HCT116 (cell line): ENCODE measurements at regions not wholly inside any gene's neighbourhood (a gene's known extent, or its start where the extent isn't known, plus 50 kb on each side); places are given as distances from the start of the nearest gene placed in this dataset.

Experiments
- ZBTB33 ChIP-seq: IDR thresholded peaks from 2 replicates; pipeline ENCODE4 v1.6.1; 2011; ENCODE audit warnings: mild to moderate bottlenecking, low read length, moderate library complexity; ENCODE audit not compliant: insufficient replicate concordance; ENCODE audit errors: extremely low read depth
- TF ChIP-seq, protein P1 (sequence below), 3 experiments: fragments of 200-600 bp in 1 of 3; sonication (generic) in 1 of 3; IDR thresholded peaks in 2 of 3; conservative IDR thresholded peaks in 1 of 3; 2 replicates each; pipeline ENCODE4 v1.5.1; 2012 to 2017; ENCODE audit warnings: low read depth in 2 of 3, low read length in 2 of 3, antibody characterized with exemption in 1 of 3, borderline replicate concordance in 1 of 3, control low read depth in 1 of 3, mild to moderate bottlenecking in 1 of 3, mixed read lengths in 1 of 3, mixed run types in 1 of 3, moderate library complexity in 1 of 3; ENCODE audit not compliant: insufficient read depth in 1 of 3

GRCh38 chr2:14536976-14537375 is 95.5 kb upstream of the LRATD1 start:
- TF ChIP-seq, protein P1, sequence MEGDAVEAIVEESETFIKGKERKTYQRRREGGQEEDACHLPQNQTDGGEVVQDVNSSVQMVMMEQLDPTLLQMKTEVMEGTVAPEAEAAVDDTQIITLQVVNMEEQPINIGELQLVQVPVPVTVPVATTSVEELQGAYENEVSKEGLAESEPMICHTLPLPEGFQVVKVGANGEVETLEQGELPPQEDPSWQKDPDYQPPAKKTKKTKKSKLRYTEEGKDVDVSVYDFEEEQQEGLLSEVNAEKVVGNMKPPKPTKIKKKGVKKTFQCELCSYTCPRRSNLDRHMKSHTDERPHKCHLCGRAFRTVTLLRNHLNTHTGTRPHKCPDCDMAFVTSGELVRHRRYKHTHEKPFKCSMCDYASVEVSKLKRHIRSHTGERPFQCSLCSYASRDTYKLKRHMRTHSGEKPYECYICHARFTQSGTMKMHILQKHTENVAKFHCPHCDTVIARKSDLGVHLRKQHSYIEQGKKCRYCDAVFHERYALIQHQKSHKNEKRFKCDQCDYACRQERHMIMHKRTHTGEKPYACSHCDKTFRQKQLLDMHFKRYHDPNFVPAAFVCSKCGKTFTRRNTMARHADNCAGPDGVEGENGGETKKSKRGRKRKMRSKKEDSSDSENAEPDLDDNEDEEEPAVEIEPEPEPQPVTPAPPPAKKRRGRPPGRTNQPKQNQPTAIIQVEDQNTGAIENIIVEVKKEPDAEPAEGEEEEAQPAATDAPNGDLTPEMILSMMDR (IDR thresholded peaks at IDR 0.05 in 2 of 3, conservative IDR thresholded peaks at IDR 0.05 in 1 of 3; ENCODE audit: borderline replicate concordance in 1 of 3, insufficient read depth in 1 of 3, low read depth in 2 of 3, low read length in 2 of 3): no peak
- TF ChIP-seq ZBTB33: no peak
